Keratinocyte (primary cell): ENCODE measurements at regions not wholly inside any gene's neighbourhood (a gene's known extent, or its start where the extent isn't known, plus 50 kb on each side); places are given as distances from the start of the nearest gene placed in this dataset.

ENCODE experiments used
- EZH2 ChIP-seq: IDR thresholded peaks from one replicate; pipeline ENCODE4 v1.6.1; 2012; ENCODE audit warnings: inconsistent platforms, mild to moderate bottlenecking, low read length, moderate library complexity
- TF ChIP-seq, protein P1 (sequence below), 3 experiments: IDR thresholded peaks in 1 of 3; conservative IDR thresholded peaks in 1 of 3; optimal IDR thresholded peaks in 1 of 3; 2 replicates in 2 of 3; 3 replicates in 1 of 3; pipeline versions ENCODE3 to v1.5.1; 2011; ENCODE audit warnings: low read length in 3 of 3, mild to moderate bottlenecking in 3 of 3, moderate library complexity in 2 of 3, control low read depth in 1 of 3, inconsistent platforms in 1 of 3; ENCODE audit not compliant: insufficient read depth in 2 of 3; ENCODE audit errors: extremely low read depth in 1 of 3

DNA sequence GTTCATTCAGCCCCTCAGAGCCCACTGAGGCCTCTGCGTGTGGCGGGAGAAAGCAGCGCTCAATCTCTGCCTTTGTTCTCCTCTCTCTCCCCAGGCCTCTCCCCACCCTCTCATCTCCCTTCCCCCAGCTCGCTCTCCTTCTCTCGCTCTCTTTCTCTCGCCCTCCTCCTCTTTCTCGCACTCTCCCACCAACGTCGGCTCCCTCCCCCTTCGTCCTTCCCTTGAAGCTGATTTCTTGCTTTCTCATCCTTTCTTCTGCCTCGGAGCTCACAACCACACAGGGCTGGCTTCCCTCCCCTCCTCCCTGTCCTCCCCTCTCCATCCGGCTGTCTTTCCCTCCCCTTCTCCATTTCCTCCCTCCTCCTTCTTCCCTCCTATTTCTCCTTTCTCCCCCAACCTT lies 96.4 kb downstream of the LRRC74A start:
- TF ChIP-seq, protein P1, sequence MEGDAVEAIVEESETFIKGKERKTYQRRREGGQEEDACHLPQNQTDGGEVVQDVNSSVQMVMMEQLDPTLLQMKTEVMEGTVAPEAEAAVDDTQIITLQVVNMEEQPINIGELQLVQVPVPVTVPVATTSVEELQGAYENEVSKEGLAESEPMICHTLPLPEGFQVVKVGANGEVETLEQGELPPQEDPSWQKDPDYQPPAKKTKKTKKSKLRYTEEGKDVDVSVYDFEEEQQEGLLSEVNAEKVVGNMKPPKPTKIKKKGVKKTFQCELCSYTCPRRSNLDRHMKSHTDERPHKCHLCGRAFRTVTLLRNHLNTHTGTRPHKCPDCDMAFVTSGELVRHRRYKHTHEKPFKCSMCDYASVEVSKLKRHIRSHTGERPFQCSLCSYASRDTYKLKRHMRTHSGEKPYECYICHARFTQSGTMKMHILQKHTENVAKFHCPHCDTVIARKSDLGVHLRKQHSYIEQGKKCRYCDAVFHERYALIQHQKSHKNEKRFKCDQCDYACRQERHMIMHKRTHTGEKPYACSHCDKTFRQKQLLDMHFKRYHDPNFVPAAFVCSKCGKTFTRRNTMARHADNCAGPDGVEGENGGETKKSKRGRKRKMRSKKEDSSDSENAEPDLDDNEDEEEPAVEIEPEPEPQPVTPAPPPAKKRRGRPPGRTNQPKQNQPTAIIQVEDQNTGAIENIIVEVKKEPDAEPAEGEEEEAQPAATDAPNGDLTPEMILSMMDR (optimal IDR thresholded peaks at IDR 0.05 in 1 of 3, IDR thresholded peaks at IDR 0.05 in 1 of 3, conservative IDR thresholded peaks at IDR 0.05 in 1 of 3; ENCODE audit: extremely low read depth in 1 of 3, insufficient read depth in 2 of 3, low read length in 3 of 3): no peak
- no peak for TF ChIP-seq EZH2
